GM18870 (cell line): ENCODE measurements at regions not wholly inside any gene's neighbourhood (a gene's known extent, or its start where the extent isn't known, plus 50 kb on each side); places are given as distances from the start of the nearest gene placed in this dataset.
"Not testable (repeated sequence)": the region's sequence is repeated elsewhere in the genome, so short reads cannot be mapped to it uniquely, and the experiment has no call there.

Experiments
- ATAC-seq: cut with Tn5 transposase; IDR thresholded peaks from one replicate; pipeline ENCODE4 v1.9.1; 2021; ENCODE audit warnings: moderate library complexity; ENCODE audit not compliant: unreplicated experiment

DNA sequence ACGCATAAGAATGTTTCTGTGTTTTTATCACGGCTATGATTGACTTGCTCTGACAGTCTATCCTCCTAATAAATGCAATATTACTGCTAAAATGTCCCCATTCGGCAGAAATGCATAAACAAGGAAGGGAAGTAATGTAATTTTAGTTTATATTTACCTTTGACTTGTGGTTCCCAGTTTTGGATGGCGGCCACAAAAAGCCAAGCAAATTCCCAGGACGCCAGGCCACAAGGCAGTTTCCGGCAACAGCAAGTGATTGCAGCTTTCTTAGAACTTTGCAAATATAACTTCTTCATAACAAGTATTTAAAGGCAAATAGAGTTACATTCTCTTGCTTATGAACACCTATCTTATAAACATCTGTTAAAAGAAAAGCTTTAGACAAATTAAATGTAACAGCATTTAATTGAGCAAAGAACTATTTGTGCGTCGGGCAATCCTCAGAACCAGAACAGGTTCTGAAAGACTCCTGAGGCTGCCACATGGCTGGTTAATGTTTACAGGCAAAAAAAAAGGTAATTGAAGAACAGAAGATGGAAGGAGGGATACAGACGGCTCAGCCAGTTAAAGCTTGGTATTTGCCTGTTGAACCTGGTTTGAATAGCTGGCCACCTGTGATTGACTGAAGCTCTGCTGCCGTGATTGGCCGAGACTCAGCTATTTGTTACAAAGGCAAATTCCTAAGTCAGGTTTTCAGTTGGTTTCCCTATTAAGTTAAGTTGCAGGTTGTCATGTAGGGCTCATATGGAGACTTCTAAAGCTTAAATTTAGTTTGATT lies 80.8 kb downstream of the C21orf91 start:
- ATAC-seq: no peak

DNA sequence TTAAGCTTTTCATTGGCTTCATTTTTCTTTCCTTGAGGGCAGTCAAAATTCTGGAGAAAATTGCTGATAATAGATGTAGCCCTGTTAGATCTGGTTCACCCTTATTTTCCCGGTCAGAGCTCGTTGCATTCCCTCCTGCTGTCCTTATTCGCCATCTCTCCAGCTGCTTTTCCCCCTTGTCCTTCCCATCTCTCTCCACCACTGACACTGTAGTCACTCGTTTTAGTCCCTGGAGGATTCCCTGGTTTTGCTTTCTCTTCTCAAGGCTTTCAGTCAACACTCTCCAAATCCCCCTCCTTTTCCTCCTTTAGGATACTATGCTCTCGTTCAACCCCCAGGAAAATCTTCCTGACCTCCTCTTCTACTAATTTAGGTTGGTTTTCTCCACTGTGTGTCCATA lies 83.1 kb downstream of the C21orf91 start:
- ATAC-seq: no peak

DNA sequence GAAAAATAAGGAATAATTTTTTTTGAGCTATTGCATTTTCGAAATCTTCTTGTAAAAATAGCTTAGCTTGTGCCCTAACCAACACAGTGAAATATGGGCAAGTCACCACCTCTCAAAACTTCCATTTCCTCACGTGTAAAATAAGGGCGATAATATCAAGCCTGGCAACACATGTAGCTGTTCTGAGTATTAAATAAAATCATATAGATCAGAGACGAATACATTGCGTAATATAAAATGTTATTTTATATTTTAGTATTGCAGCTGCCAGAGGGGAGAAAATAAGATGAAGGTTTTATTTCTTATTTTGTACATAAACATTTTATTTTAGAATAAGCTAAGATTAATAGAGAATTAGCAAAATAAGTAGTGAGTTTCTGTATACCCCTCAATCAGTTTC lies 85.9 kb downstream of the C21orf91 start:
- no peak for ATAC-seq

DNA sequence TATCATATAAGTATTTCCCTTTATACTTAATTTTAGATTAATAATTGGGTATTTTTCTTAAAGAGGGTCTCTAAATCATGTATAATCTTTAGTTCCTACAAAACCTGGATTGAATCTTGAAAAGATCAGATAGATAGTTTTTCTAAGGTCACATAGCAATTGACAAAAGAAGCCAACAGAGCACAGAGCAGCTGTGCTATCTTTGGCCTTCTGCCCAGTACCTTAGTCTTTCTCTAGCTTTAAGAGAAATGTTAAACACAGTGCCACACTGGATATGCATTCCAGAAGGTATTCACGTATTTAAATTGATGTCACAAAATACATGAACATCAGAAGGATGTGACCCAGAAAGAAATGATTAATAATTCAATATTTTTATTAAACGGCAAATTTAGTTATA lies 86.8 kb downstream of the C21orf91 start:
- ATAC-seq: no peak

DNA sequence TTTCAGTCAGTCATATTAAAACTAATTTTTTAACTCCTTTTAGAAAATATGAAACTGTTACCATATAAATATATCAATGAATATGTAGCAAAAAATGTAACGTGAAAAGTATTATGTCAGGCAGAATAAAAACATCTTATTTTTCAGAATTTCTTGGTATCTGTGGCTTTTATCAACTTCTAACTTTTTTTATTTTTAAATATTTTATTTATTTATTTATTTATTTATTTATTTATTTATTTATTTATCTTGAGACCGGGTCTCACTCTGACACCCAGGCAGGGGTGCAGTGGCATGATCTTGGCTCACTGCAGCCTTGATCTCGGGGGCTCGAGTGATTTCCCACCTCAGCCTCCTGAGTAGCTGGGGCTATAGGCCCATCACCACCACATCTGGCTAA lies 87.6 kb downstream of the C21orf91 start:
- no peak for ATAC-seq

DNA sequence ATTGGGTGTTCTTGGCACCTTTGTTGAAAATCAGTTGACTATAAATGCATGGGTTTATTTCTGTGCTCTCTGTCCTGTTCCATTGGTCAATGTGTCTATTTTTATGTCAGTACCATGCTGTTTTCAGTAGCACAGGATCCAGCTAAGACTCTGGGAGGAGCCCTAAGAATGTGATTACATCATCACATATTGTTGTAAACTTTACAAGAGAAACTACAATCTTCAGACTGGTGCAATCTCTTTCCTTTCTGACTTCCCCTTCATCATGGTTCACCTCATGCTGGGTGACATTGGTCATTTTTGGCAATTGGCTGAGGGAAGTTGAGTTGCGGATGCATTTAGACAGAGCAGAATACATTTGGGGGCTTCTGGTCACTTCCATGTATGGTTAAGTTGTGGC lies 88.4 kb downstream of the C21orf91 start:
- no peak for ATAC-seq

DNA sequence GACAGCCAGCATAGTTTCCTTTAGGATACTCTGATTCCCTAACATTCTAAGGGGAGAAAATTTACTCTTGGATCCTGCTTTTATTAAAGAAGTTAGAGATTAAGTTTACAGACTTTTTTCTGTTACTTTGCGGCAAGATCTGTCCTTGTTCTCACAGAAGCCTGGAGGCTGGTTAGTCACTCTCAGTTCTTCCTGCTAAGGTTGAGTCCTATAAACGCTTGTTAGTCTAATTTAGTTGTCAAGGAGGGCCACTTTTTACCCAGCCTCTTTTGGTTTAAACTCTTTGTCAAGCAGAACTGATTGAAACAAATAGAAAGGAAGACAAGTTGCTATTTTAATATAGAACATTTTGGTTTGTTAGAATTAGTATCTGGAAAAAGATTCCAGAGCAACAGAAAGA lies 89.7 kb downstream of the C21orf91 start:
- no peak for ATAC-seq

DNA sequence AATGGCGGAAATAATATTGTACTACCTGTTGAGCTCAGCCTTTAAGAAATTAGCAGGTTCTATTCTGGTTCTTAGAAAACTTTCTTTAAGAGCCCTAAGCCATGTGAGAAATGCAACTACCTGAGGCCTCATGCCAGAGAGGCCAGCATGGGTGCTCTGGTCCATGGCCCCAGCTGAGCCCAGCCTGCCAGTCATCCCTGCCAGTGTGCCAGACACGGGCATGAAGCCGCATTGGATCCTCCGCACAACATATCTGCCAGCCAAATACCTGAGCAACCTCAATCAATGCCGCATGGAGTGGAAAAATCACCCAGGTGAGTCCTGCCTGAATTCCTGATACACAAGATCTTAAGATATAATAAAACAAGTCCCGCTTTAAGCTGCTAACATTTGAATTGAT lies 91.8 kb downstream of the C21orf91 start:
- no peak for ATAC-seq

DNA sequence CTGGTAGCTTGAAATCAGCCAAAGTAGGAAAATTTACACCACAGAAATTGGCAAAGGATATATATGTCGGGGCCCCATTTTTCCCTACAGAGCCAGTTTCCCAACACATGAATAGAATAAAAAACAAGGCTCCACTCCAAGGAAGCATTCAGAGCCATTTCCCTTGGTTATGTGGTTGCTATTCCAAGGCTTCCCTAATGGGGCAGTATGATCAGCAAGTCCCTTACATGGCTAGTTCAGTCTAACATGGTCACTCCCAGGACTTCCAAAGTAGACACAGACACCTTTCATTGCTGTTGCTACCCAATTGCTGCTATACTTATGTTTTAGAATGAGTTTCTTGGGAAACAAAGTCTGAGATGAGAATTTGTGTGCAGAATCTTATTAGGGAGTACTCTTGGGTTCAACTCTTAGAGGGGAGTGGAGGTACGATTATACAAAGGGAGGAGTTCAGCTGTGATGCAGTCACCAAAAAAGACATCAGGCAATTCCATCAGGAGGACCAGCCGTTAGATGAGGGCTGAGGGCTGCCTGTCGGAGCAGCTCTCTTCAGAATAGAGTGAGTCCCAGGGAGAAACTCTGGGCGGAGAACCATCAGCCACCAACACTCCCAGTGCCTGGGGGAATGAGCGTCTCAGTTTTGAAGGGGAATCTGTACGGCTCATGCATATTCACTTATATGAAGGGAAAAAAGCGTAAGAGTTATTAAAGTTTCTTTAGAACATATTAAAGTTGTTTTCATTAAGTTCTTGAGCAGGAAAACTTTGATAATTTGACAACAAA lies 92.9 kb downstream of the C21orf91 start:
- no peak for ATAC-seq

DNA sequence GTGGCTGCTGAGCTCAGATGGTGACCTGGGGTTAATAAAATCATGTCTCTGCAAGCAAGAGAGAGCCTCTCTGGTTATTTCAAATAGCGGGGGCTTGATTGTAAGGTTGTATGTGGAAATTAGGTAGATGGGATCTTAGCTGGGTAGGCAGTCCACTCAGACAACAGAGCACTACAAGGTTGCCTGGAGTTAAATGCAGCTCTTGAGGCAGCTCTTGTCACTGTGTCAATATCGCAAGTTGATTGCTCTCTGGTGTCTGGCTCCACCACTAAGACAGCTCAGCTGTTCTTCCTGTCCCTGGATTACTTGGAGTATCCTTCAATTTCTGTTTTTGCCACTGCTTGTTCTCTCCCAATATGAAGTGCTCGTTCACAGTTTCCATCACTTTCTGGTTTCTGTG lies 93.8 kb downstream of the C21orf91 start:
- ATAC-seq: no peak

DNA sequence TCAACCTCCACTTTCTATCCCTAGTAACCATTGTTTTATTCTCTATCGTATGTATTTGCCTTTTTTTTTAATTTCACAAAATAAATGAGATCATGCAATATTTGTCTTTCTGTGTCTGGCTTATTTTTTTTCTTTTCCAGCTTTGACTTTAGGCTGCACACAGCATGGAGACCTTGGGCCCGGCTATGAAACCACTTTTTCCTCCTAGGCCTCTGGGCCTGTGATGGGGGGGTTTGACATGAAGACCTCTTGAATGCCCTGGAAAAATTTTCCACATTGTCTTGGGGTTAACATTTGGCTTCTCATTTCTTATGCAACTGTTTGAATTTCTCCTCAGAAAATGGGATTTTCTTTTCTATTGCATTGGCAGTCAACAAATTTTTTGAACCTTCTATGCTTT lies 100.2 kb upstream of the BTG3 start:
- ATAC-seq: no peak

DNA sequence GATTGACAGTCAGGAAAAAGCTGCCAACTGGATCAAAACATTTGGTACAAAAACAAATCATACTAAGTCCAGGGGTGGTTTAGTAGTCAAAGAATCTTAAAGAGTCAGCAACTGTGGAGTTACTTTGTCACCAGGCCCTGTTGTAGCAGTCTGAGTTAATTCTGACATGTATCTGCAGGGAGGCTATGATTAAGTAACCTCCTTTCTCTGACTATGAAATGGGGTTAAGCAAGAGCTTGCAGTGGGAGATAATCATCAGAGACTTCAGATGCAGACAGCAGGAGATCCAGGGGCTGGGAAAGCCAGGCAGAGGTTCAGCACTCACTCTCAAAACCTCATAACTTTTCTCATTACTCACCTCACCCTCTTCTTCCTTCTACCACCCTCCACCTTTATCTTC lies 99.2 kb upstream of the BTG3 start:
- ATAC-seq: no peak

DNA sequence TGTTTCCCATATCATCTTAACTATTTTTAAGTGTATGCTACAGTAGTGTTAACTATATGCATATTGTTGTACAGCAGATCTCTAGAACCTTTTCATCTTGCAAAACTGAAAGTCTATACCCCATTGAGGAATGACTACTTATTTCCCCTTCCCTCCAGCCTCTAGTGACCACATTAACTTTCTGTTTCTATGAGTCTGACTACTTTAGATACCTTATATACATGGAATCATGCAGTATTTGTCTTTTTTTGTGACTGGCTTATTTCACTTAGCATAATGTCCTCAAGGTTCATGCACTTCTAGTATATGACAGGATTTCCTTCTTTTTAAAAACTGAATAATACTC lies 96.5 kb upstream of the BTG3 start:
- peak; percentile 100 for ATAC-seq

DNA sequence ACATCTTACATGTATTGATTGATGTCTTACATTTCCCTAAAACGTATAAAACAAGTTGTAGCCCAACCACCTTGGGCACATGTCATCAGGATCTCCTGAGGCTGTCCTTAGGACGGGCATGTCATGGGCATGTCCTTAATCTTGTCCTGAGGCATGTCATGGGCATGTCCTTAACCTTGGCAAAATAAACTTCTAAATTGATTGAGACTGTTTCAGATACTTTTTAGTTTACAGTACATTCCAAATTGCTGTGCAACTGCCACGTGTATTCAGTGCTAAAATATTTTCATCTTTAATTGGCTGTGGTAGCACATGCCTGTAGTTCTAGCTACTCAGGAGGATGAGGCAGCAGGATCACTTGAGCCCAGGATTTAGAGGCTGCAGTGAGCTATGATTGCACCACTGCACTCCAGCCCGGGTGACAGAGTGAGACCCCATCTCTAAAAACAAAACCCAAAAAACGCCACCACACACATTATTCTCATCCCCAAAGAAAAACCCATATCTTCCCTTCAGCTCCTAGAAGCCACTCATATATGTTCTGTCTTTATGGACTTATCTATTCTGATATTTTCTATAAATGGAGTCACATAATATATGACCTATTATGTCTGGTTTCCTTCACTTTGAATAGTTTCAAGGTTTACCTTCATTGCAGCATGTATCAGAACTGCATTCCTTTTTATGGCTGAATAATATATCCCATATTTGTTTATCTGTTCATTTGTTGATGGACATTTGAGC lies 96.0 kb upstream of the BTG3 start:
- peak; percentile 59 for ATAC-seq

DNA sequence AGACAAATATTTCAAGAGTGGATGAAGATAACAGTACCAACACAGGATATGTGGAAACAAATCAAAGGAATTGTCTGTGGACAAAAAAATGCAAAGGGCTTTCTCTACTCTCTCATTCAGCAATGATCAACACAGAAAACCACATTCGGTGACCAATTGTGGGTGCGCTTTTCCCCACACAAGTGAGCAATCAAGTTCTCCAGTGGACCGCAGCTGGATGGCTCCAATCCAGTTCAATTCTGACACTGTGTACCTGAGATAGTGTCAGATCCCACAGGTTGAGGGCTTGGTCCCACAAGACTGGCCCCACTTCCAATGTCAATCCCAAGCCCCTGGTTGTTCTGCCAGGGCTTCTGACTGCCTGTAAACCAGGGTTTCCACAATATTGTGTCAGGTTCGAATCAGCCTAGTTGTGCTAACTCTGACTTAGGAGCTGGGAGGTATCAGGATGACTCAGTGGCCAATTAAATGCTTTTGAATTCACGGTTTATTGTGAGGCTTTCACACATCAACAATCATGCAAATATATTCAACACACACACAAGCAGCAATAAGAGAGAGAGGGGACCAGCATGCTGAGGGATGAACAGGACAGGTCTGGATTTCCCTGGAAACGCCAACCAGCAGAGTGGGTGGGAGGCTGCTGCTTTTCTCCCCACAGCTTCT lies 87.0 kb upstream of the BTG3 start:
- ATAC-seq: peak; percentile 90

DNA sequence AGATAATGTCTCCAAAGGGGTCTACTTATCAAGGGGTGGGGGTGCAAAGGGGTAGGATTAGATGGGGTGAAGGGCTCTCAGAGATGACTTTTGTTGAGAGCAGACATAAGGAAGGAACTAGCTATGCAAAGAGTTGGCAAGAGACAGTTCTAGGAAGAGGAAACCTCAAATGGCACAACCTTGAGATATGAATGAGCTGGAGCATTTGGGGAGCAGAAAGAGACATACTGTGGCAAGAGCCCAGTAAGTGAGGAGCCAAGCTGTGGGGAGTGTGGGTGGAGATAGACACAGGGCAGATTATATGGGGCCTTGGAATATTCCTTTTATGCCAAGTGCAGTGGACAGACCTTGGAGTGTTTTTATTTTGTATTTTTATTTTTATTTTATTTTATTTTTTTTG lies 84.8 kb upstream of the BTG3 start:
- no peak for ATAC-seq

DNA sequence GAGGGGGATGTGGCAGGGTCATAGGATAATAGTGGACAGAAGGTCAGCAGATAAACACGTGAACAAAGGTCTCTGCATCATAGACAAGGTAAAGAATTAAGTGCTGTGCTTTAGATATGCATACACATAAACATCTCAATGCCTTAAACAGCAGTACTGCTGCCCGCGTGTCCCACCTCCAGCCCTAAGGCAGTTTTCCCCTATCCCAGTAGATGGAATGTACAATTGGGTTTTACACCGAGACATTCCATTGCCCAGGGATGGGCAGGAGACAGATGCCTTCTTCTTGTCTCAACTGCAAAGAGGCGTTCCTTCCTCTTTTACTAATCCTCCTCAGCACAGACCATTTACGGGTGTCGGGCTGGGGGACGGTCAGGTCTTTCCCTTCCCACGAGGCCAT lies 81.7 kb upstream of the BTG3 start:
- ATAC-seq: not testable (repeated sequence)

DNA sequence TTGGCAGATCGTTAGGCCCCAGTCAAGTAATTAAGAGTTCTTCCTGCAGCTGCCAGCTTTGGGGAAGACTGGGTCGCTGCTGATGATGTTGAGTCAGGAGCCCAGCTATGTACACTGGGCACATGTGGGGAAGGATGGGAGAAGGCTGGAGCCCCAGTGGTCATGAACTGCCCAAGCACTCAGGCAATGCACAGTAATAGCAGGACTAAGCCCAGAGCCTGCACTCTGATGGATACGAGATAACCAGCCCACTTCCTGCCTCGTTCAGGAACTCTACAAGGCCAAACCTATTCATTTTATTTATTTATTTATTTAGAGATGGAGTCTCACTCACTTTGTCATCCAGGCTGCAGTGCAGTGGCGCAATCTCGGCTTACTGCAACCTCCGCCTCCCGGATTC lies 81.1 kb upstream of the BTG3 start:
- no peak for ATAC-seq

DNA sequence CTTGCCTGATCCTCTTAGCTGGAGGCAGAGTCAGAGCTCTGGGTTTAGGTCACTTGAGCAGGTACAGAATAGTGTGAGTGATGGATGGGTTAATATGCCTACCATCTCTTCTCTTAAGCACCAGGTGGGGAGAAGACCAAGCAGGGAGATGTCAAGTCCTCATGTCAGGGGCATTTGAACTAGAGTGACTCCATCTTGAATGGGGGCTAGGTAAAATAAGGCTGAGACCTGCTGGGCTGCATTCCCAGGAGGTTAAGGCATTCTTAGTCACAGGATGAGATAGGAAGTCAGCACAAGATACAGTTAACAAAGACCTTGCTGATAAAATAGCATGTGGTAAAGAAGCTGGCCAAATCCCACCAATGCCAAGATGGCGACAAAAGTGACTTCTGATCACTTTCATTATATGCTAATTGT lies 77.4 kb upstream of the BTG3 start:
- ATAC-seq: no peak

DNA sequence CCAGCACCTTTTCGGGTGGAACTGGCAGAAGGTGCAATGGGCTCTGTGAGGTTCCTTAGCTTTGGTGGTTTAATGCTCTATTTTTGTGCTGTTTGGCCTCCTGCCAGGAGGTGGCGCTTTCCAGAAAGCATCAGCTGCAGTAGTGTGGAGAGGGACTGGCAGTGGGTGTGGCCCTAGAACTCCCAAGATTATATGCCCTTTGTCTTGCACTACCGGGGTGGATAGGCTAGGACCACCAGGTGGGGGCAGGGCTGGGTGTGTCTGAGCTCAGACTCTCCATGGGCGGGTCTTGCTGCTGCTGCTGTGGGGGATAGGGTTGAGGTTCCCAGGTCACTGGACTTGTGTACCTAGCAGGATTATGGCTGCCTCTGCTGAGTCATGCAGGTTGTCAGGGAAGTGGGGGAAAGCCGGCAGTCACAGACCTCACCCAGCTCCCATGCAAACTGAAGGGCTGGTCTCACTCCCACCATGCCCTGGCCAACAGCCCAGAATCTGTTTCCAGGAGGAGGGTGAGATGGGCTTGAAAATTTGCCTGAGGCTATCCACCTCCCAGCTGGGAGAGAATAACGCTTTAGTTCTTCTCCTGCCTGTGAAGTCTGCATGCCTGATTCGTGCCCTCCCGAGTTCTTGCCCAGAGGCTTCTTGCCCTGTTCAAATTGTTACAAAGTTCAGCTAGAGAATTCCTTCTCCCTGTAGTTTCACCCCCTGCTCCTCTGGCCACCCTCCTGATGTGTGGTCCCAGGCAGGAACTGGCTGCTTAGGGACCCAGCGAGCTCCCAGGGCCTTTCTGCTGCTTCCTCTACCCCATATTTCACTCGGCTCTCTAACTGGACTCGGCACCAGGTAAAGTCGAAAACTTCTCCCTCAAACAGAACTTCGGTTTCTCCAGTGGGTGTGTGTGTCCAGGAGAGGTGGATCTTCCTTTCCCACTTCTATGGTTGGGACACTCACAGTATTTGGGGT lies 76.5 kb upstream of the BTG3 start:
- no peak for ATAC-seq
